ENCODE measurements at regions not wholly inside any gene's neighbourhood (a gene's known extent, or its start where the extent isn't known, plus 50 kb on each side); places are given as distances from the start of the nearest gene placed in this dataset.
"Not testable (repeated sequence)": the region's sequence is repeated elsewhere in the genome, so short reads cannot be mapped to it uniquely, and the experiment has no call there.

DNA sequence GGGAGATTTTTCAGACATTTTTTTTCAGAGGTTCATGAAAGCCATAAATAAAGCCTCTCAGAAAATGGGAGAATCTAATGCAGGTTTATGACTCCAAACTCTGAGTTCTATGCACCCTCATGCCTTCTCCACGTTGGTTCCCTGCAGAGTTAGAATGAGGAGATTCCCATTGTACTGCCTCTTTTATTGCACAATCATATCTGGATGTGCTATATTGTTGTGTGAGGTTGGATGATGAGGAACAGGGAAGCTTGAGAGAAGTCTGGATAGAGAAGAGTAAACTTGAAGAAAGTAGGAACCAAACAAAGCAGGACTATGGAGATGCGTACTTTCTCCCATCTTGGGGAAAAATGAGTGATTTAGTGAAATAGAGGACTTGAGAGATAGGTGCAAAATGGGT, 178.8 kb downstream of the PDCD6IP start:
- intact Hi-C loops (cut with DNase I): no loop called here
- no peaks in the 10 kb centered on the region for H3K9me3 ChIP-seq
- no peaks in the 10 kb centered on the region for H3K27me3 ChIP-seq
- no peak overlapping the region for H3K4me3 ChIP-seq
- no peak for DNase-seq
- no peak for ATAC-seq
- no peaks in the 10 kb centered on the region for H3K4me1 ChIP-seq
- no peak overlapping the region for H3K27ac ChIP-seq
- no peak for TF ChIP-seq CTCF (IDR thresholded peaks at IDR 0.05)
- no peaks in the 10 kb centered on the region for H3K36me3 ChIP-seq

- Histone ChIP-seq H3K36me3 (no peaks in the 10 kb centered on the region), H3K27ac (no peak overlapping the region), H3K4me3 (no peak overlapping the region), H3K4me1 (no peaks in the 10 kb centered on the region), H3K27me3 (no peaks in the 10 kb centered on the region), H3K9me3 (no peaks in the 10 kb centered on the region)
- DNase-seq (no peak), ATAC-seq (peak; percentile 93)
- intact Hi-C loops (cut with DNase I): no loop called here
- TF ChIP-seq CTCF (IDR thresholded peaks at IDR 0.05): peak; percentile 15 to 32
Observed at GRCh38 chr3:33980252-33980651, 181.8 kb downstream of the PDCD6IP start.

DNA sequence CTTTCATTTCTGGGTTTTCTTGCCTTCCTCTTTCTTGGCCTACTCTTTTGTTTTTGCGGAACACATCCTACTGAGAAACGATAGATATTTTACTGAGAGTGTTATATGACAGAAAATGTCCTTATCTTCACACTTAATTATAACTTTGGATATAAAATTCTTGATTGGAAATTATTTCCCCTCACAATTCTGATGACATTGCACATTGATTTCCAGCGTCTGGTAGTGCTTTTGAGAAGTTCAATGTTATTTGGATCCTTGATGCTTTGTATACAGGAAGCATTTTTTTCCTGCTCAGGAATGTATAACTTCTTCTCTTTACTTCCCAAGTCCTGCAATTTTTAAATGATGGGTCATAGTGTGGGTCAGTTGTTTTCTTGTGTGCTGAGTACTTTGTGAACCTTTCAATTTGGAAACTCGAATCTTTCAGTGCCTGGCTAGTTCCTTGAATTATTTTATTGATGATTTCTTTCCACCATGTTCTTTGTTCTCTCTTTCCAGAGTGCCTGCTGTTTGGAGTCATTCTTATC, 183.9 kb downstream of the PDCD6IP start:
- Histone ChIP-seq H3K9me3 (no peaks in the 10 kb centered on the region), H3K27ac (no peak overlapping the region), H3K27me3 (no peaks in the 10 kb centered on the region), H3K36me3 (no peaks in the 10 kb centered on the region), H3K4me1 (no peaks in the 10 kb centered on the region), H3K4me3 (no peak overlapping the region)
- DNase-seq (no peak), ATAC-seq (no peak)
- intact Hi-C loops (cut with DNase I): no loop called here
- TF ChIP-seq CTCF (IDR thresholded peaks at IDR 0.05): no peak

GRCh38 chr3:33982949-33983348, 184.5 kb downstream of the PDCD6IP start:
- H3K36me3 ChIP-seq; H3K4me3 ChIP-seq; ATAC-seq; DNase-seq; intact Hi-C loops (cut with DNase I); H3K4me1 ChIP-seq; H3K27me3 ChIP-seq; H3K27ac ChIP-seq; H3K9me3 ChIP-seq: not testable (repeated sequence)

DNA sequence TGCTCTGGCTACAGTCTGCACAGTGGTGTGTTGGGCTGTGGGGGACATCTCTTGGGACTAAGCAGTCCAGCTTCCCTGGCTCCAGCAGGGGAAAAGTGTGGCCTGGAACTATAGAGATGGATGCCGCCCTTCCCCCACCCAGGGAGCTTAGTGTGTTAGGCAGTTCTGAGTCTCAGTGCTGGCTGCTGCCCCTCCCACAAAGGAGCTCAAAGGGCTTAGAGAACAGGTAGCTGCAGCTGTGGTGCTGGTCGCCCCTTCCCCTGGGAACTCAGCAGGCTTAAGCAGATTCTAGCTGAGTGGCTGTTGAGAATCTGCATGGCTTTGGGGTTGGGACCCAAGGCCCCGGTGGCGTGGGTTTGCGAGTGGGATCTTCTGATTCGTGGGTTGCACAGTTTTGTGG, 190.8 kb downstream of the PDCD6IP start:
- Histone ChIP-seq H3K4me1 (no peaks in the 10 kb centered on the region), H3K36me3 (no peaks in the 10 kb centered on the region), H3K27me3 (no peaks in the 10 kb centered on the region), H3K4me3 (no peak overlapping the region), H3K9me3 (no peaks in the 10 kb centered on the region), H3K27ac (no peak overlapping the region)
- no peak for ATAC-seq
- TF ChIP-seq CTCF (IDR thresholded peaks at IDR 0.05): no peak
- DNase-seq: no peak
- intact Hi-C loops (cut with DNase I): no loop called here

DNA sequence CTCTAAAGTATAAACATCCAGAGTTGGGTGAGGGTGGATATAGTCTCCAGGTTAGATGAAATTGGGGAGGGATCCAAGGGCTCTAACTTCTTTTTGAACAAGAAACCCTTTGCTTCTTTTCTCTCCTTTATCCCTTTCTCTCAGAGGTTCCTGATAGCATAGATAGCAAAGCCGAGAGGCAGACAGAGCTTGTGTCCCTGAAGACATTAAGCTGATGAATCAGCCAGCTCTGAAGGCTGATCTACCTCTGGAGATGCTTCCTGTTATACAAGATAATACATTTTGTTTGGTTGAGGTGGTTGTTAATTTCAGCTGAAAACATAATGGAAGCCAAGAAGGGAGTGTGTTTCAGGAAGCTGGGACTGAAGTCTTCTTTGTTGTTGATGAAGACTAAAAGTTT, 193.2 kb downstream of the PDCD6IP start:
- intact Hi-C loops (cut with DNase I): no loop called here
- no peaks in the 10 kb centered on the region for H3K36me3 ChIP-seq
- ATAC-seq: no peak
- no peak for DNase-seq
- no peak overlapping the region for H3K27ac ChIP-seq
- H3K9me3 ChIP-seq: peaks cover 0 to 11% of the 10 kb centered on the region in 2 donors
- no peaks in the 10 kb centered on the region for H3K4me1 ChIP-seq
- no peaks in the 10 kb centered on the region for H3K27me3 ChIP-seq
- no peak overlapping the region for H3K4me3 ChIP-seq
- no peak for TF ChIP-seq CTCF (IDR thresholded peaks at IDR 0.05)

Data from left lung (tissue), 4 donors.